A549 (cell line): ENCODE measurements at regions not wholly inside any gene's neighbourhood (a gene's known extent, or its start where the extent isn't known, plus 50 kb on each side); places are given as distances from the start of the nearest gene placed in this dataset.

ENCODE experiments used
- CEBPB ChIP-seq, 2 experiments: fragments of >200 bp in 1 of 2; sonication (Bioruptor Twin) in 1 of 2; formaldehyde crosslinking in 1 of 2; IDR thresholded peaks; 2 replicates each; pipeline ENCODE4 v1.6.1; 2012 to 2016
- CHD4 ChIP-seq: fragments of 200-600 bp; sonication (generic); IDR thresholded peaks from 2 replicates; pipeline ENCODE4 v1.6.1; 2016; ENCODE audit warnings: antibody characterized with exemption, mild to moderate bottlenecking, borderline replicate concordance
- CTCF ChIP-seq: fragments of >200 bp; sonication (Bioruptor Twin); formaldehyde crosslinking; IDR thresholded peaks from 3 replicates; pipeline ENCODE4 v1.5.1; 2016
- ELK1 ChIP-seq: fragments of 150-350 bp; IDR thresholded peaks from 2 replicates; pipeline ENCODE4 v1.6.1; 2014; ENCODE audit warnings: low read depth, mild to moderate bottlenecking, low read length
- FOXS1 ChIP-seq: fragments of 250-450 bp; sonication (Bioruptor Pico); IDR thresholded peaks from 2 replicates; pipeline ENCODE4 v1.5.0; 2020; ENCODE audit warnings: mild to moderate bottlenecking, moderate library complexity
- MAFK ChIP-seq: fragments of 450-650 bp; IDR thresholded peaks from 2 replicates; pipeline ENCODE4 v1.6.1; 2014; ENCODE audit not compliant: partially characterized antibody
- MAX ChIP-seq: IDR thresholded peaks from 2 replicates; pipeline ENCODE4 v1.6.1; 2012
- MAZ ChIP-seq: fragments of 150-350 bp; IDR thresholded peaks from 2 replicates; pipeline ENCODE4 v1.6.1; 2014; ENCODE audit warnings: antibody characterized with exemption, low read depth, low read length, borderline replicate concordance
- PHF8 ChIP-seq: fragments of 200-600 bp; sonication (generic); IDR thresholded peaks from 2 replicates; pipeline ENCODE4 v1.6.1; 2016; ENCODE audit warnings: low read depth, mild to moderate bottlenecking, antibody characterized with exemption, moderate library complexity, borderline replicate concordance
- POLR2A ChIP-seq: IDR thresholded peaks from 2 replicates; pipeline ENCODE4 v1.6.1; 2012; ENCODE audit warnings: mild to moderate bottlenecking, low read length
- ZFP36 ChIP-seq: fragments of 450-650 bp; IDR thresholded peaks from 2 replicates; pipeline ENCODE4 v1.6.1; 2014; ENCODE audit warnings: borderline replicate concordance; ENCODE audit not compliant: partially characterized antibody
- ZSCAN20 ChIP-seq: fragments of 250-450 bp; sonication (Bioruptor Pico); IDR thresholded peaks from 2 replicates; pipeline ENCODE4 v1.8.0; 2022; ENCODE audit warnings: mild to moderate bottlenecking, moderate library complexity

GRCh38 chr10:128326851-128327250, 200.6 kb upstream of the MKI67 start:
- no peak for TF ChIP-seq CTCF
- TF ChIP-seq MAZ: no peak
- TF ChIP-seq MAX: no peak
- no peak for TF ChIP-seq POLR2A
- TF ChIP-seq CEBPB (IDR thresholded peaks at IDR 0.05): no peak
- no peak for TF ChIP-seq ZSCAN20
- TF ChIP-seq CHD4: no peak
- no peak for TF ChIP-seq FOXS1 (CRISPR knock-in tag)
- no peak for TF ChIP-seq ELK1
- TF ChIP-seq MAFK: no peak
- no peak for TF ChIP-seq PHF8
- TF ChIP-seq ZFP36: no peak
